ENCODE measurements at regions not wholly inside any gene's neighbourhood (a gene's known extent, or its start where the extent isn't known, plus 50 kb on each side); places are given as distances from the start of the nearest gene placed in this dataset.

DNA sequence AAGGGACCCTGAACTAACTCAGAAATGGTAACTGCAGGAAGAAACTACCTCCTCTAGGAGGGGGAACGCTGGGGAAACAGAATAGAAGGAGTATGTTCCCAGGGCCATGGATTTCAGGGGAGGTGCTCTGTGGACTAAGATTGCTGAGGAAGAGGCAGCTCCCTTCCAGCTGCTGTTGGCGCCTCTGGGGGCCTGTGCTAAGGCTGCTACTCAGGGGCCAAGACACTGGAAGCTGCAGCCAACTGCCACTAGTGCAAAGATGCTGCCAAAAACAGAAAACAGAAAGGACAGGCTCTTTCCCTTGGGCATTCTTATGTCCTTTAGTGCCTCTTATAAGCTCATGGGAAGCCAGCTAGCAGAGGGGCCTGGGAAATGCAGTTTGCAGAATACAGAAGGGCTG, 58.0 kb upstream of the SGIP1 start:
- no peaks in the 10 kb centered on the region for H3K79me2 ChIP-seq (ENCODE audit: insufficient read depth)
- H3K27ac ChIP-seq (ENCODE audit: low read depth in 2 of 2, low read length in 1 of 2): peak overlapping the region; percentile 40 to 92; a peak in 3 of 4 replicates
- H3K9me2 ChIP-seq: no peaks in the 10 kb centered on the region
- H3K4me2 ChIP-seq: no peak overlapping the region
- no peak overlapping the region for H3K9ac ChIP-seq
- no peaks in the 10 kb centered on the region for H3K9me3 ChIP-seq
- peaks cover 32% of the 10 kb centered on the region for H3F3A ChIP-seq (replicated peaks; ENCODE audit: insufficient read depth)
- no peak overlapping the region; a peak in 1 of 4 replicates for H3K4me3 ChIP-seq (ENCODE audit: low read depth in 2 of 2, low read length in 1 of 2)
- no peaks in the 10 kb centered on the region for H3K27me3 ChIP-seq (ENCODE audit: insufficient read depth)
- peaks cover 0 to 4% of the 10 kb centered on the region in 2 experiments for H3K36me3 ChIP-seq (replicated peaks in 1 of 2; ENCODE audit: control insufficient read depth in 1 of 2, insufficient read depth in 2 of 2, low read length in 1 of 2)
- no peaks in the 10 kb centered on the region for H4K20me1 ChIP-seq (ENCODE audit: insufficient read depth)
- H3K4me1 ChIP-seq (ENCODE audit: control insufficient read depth in 1 of 2, insufficient read depth in 2 of 2, low read depth in 1 of 2, low read length in 1 of 2): peaks cover 4 to 11% of the 10 kb centered on the region in 2 experiments
- POLR2A ChIA-PET: no interaction called here
- TF ChIP-seq TEAD4 (IDR thresholded peaks at IDR 0.05; ENCODE audit: borderline replicate concordance, insufficient read depth): no peak
- TF ChIP-seq, protein P1, sequence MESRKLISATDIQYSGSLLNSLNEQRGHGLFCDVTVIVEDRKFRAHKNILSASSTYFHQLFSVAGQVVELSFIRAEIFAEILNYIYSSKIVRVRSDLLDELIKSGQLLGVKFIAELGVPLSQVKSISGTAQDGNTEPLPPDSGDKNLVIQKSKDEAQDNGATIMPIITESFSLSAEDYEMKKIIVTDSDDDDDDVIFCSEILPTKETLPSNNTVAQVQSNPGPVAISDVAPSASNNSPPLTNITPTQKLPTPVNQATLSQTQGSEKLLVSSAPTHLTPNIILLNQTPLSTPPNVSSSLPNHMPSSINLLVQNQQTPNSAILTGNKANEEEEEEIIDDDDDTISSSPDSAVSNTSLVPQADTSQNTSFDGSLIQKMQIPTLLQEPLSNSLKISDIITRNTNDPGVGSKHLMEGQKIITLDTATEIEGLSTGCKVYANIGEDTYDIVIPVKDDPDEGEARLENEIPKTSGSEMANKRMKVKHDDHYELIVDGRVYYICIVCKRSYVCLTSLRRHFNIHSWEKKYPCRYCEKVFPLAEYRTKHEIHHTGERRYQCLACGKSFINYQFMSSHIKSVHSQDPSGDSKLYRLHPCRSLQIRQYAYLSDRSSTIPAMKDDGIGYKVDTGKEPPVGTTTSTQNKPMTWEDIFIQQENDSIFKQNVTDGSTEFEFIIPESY (IDR thresholded peaks at IDR 0.05; ENCODE audit: borderline replicate concordance, low read depth): no peak
- TF ChIP-seq, protein P2, sequence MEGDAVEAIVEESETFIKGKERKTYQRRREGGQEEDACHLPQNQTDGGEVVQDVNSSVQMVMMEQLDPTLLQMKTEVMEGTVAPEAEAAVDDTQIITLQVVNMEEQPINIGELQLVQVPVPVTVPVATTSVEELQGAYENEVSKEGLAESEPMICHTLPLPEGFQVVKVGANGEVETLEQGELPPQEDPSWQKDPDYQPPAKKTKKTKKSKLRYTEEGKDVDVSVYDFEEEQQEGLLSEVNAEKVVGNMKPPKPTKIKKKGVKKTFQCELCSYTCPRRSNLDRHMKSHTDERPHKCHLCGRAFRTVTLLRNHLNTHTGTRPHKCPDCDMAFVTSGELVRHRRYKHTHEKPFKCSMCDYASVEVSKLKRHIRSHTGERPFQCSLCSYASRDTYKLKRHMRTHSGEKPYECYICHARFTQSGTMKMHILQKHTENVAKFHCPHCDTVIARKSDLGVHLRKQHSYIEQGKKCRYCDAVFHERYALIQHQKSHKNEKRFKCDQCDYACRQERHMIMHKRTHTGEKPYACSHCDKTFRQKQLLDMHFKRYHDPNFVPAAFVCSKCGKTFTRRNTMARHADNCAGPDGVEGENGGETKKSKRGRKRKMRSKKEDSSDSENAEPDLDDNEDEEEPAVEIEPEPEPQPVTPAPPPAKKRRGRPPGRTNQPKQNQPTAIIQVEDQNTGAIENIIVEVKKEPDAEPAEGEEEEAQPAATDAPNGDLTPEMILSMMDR (IDR thresholded peaks at IDR 0.05): no peak
- TF ChIP-seq, protein P3, sequence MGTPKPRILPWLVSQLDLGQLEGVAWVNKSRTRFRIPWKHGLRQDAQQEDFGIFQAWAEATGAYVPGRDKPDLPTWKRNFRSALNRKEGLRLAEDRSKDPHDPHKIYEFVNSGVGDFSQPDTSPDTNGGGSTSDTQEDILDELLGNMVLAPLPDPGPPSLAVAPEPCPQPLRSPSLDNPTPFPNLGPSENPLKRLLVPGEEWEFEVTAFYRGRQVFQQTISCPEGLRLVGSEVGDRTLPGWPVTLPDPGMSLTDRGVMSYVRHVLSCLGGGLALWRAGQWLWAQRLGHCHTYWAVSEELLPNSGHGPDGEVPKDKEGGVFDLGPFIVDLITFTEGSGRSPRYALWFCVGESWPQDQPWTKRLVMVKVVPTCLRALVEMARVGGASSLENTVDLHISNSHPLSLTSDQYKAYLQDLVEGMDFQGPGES (IDR thresholded peaks at IDR 0.05; ENCODE audit: low read depth, low read length): no peak
- TF ChIP-seq, protein P4, sequence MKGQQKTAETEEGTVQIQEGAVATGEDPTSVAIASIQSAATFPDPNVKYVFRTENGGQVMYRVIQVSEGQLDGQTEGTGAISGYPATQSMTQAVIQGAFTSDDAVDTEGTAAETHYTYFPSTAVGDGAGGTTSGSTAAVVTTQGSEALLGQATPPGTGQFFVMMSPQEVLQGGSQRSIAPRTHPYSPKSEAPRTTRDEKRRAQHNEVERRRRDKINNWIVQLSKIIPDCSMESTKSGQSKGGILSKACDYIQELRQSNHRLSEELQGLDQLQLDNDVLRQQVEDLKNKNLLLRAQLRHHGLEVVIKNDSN (IDR thresholded peaks at IDR 0.05; ENCODE audit: borderline replicate concordance, low read depth): no peak
- TF ChIP-seq, protein P5, sequence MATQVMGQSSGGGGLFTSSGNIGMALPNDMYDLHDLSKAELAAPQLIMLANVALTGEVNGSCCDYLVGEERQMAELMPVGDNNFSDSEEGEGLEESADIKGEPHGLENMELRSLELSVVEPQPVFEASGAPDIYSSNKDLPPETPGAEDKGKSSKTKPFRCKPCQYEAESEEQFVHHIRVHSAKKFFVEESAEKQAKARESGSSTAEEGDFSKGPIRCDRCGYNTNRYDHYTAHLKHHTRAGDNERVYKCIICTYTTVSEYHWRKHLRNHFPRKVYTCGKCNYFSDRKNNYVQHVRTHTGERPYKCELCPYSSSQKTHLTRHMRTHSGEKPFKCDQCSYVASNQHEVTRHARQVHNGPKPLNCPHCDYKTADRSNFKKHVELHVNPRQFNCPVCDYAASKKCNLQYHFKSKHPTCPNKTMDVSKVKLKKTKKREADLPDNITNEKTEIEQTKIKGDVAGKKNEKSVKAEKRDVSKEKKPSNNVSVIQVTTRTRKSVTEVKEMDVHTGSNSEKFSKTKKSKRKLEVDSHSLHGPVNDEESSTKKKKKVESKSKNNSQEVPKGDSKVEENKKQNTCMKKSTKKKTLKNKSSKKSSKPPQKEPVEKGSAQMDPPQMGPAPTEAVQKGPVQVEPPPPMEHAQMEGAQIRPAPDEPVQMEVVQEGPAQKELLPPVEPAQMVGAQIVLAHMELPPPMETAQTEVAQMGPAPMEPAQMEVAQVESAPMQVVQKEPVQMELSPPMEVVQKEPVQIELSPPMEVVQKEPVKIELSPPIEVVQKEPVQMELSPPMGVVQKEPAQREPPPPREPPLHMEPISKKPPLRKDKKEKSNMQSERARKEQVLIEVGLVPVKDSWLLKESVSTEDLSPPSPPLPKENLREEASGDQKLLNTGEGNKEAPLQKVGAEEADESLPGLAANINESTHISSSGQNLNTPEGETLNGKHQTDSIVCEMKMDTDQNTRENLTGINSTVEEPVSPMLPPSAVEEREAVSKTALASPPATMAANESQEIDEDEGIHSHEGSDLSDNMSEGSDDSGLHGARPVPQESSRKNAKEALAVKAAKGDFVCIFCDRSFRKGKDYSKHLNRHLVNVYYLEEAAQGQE (IDR thresholded peaks at IDR 0.05; ENCODE audit: low read depth, low read length): no peak
- no peak for TF ChIP-seq TCF12 (IDR thresholded peaks at IDR 0.05)
- WGBS (ENCODE audit: low lambda C conversion rate): 95% methylated on average over 2 of the region's 2 CpGs
- DNase-seq: no peak
- no peak overlapping the region for H2AFZ ChIP-seq (ENCODE audit: low read depth)
- CTCF ChIA-PET: interaction anchor here (0.9 to 2.7 kb wide), 3 partner anchors 28 to 224 kb away, joined by 3 to 12 read pairs (median 3); no protein-coding TSS in a partner anchor
